ENCODE measurements at regions not wholly inside any gene's neighbourhood (a gene's known extent, or its start where the extent isn't known, plus 50 kb on each side); places are given as distances from the start of the nearest gene placed in this dataset.

- H3K36me3 ChIP-seq (ENCODE audit: control insufficient read depth in 1 of 2, insufficient read depth in 2 of 2, low read length in 2 of 2): no peaks in the 10 kb centered on the region
- no peak overlapping the region for H3K9ac ChIP-seq (ENCODE audit: low read length)
- H3K9me3 ChIP-seq (ENCODE audit: control insufficient read depth in 1 of 2, insufficient read depth in 1 of 2, low read depth in 1 of 2, low read length in 2 of 2): no peaks in the 10 kb centered on the region
- no peak overlapping the region for H2AFZ ChIP-seq (ENCODE audit: low read depth, low read length, poor library complexity, severe bottlenecking)
- H3K4me1 ChIP-seq (ENCODE audit: control insufficient read depth in 1 of 2, insufficient read depth in 2 of 2, low read length in 2 of 2): no peaks in the 10 kb centered on the region
- H4K20me1 ChIP-seq (ENCODE audit: insufficient read depth): no peaks in the 10 kb centered on the region
- H3K27ac ChIP-seq (ENCODE audit: low read depth, low read length): no peak overlapping the region
- TF ChIP-seq TCF7L2 (IDR thresholded peaks at IDR 0.05; ENCODE audit: borderline replicate concordance, extremely low read depth, insufficient read depth, insufficient read length): no peak
- no peak for TF ChIP-seq SP1 (IDR thresholded peaks at IDR 0.05; ENCODE audit: low read depth)
- no peak for TF ChIP-seq MAX (IDR thresholded peaks at IDR 0.05)
- TF ChIP-seq EZH2phosphoT487 (IDR thresholded peaks at IDR 0.05; ENCODE audit: borderline replicate concordance): no peak
- TF ChIP-seq RAD21 (IDR thresholded peaks at IDR 0.05; ENCODE audit: low read depth): no peak
- TF ChIP-seq ATF3 (IDR thresholded peaks at IDR 0.05): no peak
- TF ChIP-seq JUND (IDR thresholded peaks at IDR 0.05): no peak
- no peak for TF ChIP-seq POLR2AphosphoS5 (IDR thresholded peaks at IDR 0.05; ENCODE audit: low read depth, low read length)
- TF ChIP-seq POLR2A (IDR thresholded peaks at IDR 0.05; ENCODE audit: borderline replicate concordance, extremely low read depth, insufficient read depth, insufficient read length): no peak
- no peak for TF ChIP-seq CTCF (IDR thresholded peaks at IDR 0.05 in 2 of 3, conservative IDR thresholded peaks at IDR 0.05 in 1 of 3; ENCODE audit: borderline replicate concordance in 1 of 3, insufficient read depth in 1 of 3, low read depth in 2 of 3, low read length in 2 of 3)
- TF ChIP-seq EZH2 (IDR thresholded peaks at IDR 0.05): no peak
- no peak for TF ChIP-seq EGR1 (IDR thresholded peaks at IDR 0.05; ENCODE audit: low read depth)
- TF ChIP-seq YY1 (IDR thresholded peaks at IDR 0.05; ENCODE audit: extremely low read depth, insufficient replicate concordance, low read depth, low read length): no peak
- TF ChIP-seq FOSL1 (IDR thresholded peaks at IDR 0.05; ENCODE audit: low read depth): no peak
- TF ChIP-seq REST (IDR thresholded peaks at IDR 0.05; ENCODE audit: low read depth): no peak
- TF ChIP-seq ELF1 (IDR thresholded peaks at IDR 0.05; ENCODE audit: borderline replicate concordance, low read depth): no peak
- no peak for TF ChIP-seq CEBPB (IDR thresholded peaks at IDR 0.05; ENCODE audit: low read depth)
- H3K79me2 ChIP-seq (ENCODE audit: insufficient read depth, low read length): no peaks in the 10 kb centered on the region
- DNase-seq (ENCODE audit: low read depth, low spot score): no peak
- ChIA-PET POLR2A (no interaction called here), CTCF (no interaction called here), RAD21 (ENCODE audit: low non-redundant PET in 1 of 2, low total read pairs in 2 of 2, uncharacterized antibody in 2 of 2, unreplicated experiment in 2 of 2) (no interaction called here)
- intact Hi-C loops (cut with micrococcal nuclease): no loop called here
- H3K27me3 ChIP-seq (ENCODE audit: insufficient read depth, low read length): no peaks in the 10 kb centered on the region
- H3K4me2 ChIP-seq (ENCODE audit: low read length): no peak overlapping the region
- no TSS peak for BruUV-seq (replicated peaks)
- H3K9me2 ChIP-seq (ENCODE audit: insufficient read depth): no peaks in the 10 kb centered on the region
- no peak for ATAC-seq
- no peak overlapping the region for H3K4me3 ChIP-seq (replicated peaks in 1 of 2; ENCODE audit: low read depth in 1 of 2, low read length in 2 of 2)
These were observed 478.8 kb downstream of the LRIG3 start for GRCh38 chr12:58441483-58441882.
